LNCaP clone FGC (cell line): ENCODE measurements at regions not wholly inside any gene's neighbourhood (a gene's known extent, or its start where the extent isn't known, plus 50 kb on each side); places are given as distances from the start of the nearest gene placed in this dataset.

ENCODE experiments used
- DNase-seq: peaks from one replicate; pipeline ENCODE4 v3.0.0-alpha.2; 2011; ENCODE audit warnings: low read depth
- H3K4me3 ChIP-seq: 2 replicates; pipeline ENCODE4 v1.5.1; 2011; ENCODE audit warnings: mild to moderate bottlenecking, low read depth, low read length, control low read depth
- CTCF ChIP-seq: IDR thresholded peaks from 2 replicates; pipeline ENCODE4 v1.5.1; 2012; ENCODE audit warnings: mild to moderate bottlenecking; ENCODE audit not compliant: control insufficient read depth, insufficient read depth; ENCODE audit errors: extremely low read depth

GRCh38 chr5:82699737-82700136 lies 377.5 kb downstream of the TMEM167A start:
- no peak for TF ChIP-seq CTCF

GRCh38 chr5:82698026-82698425 lies 379.2 kb downstream of the TMEM167A start:
- no peak for TF ChIP-seq CTCF
- DNase-seq, result no peak
- H3K4me3 ChIP-seq, result no peak overlapping the region

More at GRCh38 chr5:82699737-82700136, 377.5 kb downstream of the TMEM167A start:
- H3K4me3 ChIP-seq, result no peak overlapping the region
- no peak for DNase-seq

DNA sequence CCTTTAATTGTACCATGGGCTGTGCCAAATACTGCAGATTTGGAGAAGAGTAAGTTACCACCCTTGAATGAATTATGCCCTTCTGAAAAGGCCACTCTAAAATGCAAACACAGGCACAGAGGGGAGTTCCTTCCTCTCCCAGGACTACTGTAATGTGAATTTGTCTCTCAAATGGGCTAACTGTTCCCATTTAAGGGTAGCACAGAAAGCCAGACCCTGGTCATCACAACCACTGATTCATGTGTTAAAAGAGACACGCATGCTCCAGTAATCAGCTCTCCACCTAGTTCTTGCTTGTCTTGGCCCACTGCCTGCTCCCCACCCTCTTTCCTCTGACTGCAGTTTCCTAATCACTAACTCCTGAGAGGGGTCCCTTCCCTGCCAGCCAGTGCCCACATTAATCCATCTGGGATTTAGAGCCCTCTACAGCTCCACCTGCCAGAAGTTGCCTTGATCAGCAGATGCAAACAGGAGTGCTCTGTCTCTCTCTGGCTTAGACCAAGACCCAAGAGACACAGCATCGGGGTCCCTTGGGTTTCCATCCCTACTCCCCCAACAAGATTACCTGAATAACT lies 382.4 kb downstream of the TMEM167A start:
- no peak for TF ChIP-seq CTCF
- DNase-seq, result no peak
- H3K4me3 ChIP-seq, result no peak overlapping the region

DNA sequence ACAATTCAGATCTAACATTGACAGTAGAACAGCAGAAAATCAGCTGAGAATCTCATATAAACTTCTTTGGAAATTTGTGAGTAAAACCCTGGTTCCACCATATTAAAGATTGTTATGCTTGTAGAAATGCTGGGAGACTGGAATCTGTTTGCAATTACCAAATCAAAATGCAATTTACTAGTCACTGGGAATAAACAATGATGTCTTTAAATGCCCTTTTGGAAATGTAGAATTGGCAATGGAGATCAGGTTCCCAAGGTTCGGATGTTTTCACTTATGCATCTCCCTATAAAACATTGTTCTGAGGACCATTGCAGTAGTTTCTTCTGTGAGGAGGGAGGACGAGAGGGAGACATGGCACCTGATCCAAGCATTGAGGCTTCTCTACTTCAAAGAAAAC lies 384.4 kb downstream of the TMEM167A start:
- no peak for DNase-seq
- no peak overlapping the region for H3K4me3 ChIP-seq
- TF ChIP-seq CTCF, result no peak

- TF ChIP-seq CTCF, result no peak
- no peak for DNase-seq
- H3K4me3 ChIP-seq, result no peak overlapping the region
Observed at GRCh38 chr5:82684659-82685058, 392.5 kb downstream of the TMEM167A start.

DNA sequence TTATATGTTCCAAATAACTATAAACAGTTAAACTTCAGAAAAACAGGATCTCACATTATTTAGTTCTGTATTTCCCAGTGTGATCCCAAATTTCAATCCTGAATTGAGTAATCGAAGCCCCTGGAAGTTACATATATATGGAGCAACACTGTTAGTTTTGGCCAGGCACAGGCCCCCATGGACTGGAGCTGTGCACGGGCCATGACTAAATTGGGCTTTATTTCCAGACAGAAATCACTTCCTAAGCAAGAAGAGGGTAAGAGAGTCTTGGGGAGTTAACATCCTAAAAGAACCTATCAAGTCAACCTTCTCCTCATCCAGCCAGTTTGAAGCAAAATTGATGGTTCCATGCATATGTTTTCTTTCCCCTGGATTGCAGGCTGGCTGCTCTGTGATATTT lies 393.0 kb downstream of the TMEM167A start:
- DNase-seq, result no peak
- TF ChIP-seq CTCF, result no peak
- no peak overlapping the region for H3K4me3 ChIP-seq

- no peak overlapping the region for H3K4me3 ChIP-seq
- no peak for DNase-seq
- TF ChIP-seq CTCF, result no peak
Observed at GRCh38 chr5:82679660-82680059, 397.5 kb downstream of the TMEM167A start.
